Stimulated activated CD8-positive, alpha-beta memory T cell treated with anti-CD3 and anti-CD28 coated beads, Interleukin-7, amount 100 ng/mL, for 4 hours (primary cell): ENCODE measurements at regions not wholly inside any gene's neighbourhood (a gene's known extent, or its start where the extent isn't known, plus 50 kb on each side); places are given as distances from the start of the nearest gene placed in this dataset.

Experiments used
- DNase-seq, 2 donors: peaks; one replicate each; pipeline ENCODE4 v3.0.0-alpha.2; 2020; ENCODE audit warnings: low read depth in 2 of 2

- DNase-seq, result no peak
Observed at GRCh38 chr13:91127995-91128394, 219.5 kb upstream of the MIR17HG start.

GRCh38 chr13:91132381-91132780 lies 215.1 kb upstream of the MIR17HG start:
- DNase-seq, result no peak

GRCh38 chr13:91132786-91133185 lies 214.7 kb upstream of the MIR17HG start:
- no peak for DNase-seq

- DNase-seq, result no peak
Observed at GRCh38 chr13:91133941-91134802, 213.3 kb upstream of the MIR17HG start.

- DNase-seq, result no peak
Observed at GRCh38 chr13:91134803-91135184, 212.7 kb upstream of the MIR17HG start.

- DNase-seq, result no peak
Observed at GRCh38 chr13:91135376-91135775, 212.1 kb upstream of the MIR17HG start.

GRCh38 chr13:91135968-91136367 lies 211.5 kb upstream of the MIR17HG start:
- DNase-seq, result no peak

GRCh38 chr13:91136806-91137205 lies 210.7 kb upstream of the MIR17HG start:
- DNase-seq, result no peak

- no peak for DNase-seq
Observed at GRCh38 chr13:91139232-91139631, 208.3 kb upstream of the MIR17HG start.

GRCh38 chr13:91141543-91142061 lies 205.9 kb upstream of the MIR17HG start:
- no peak for DNase-seq

- DNase-seq, result no peak
Observed at GRCh38 chr13:91142572-91142971, 204.9 kb upstream of the MIR17HG start.

- DNase-seq, result no peak
Observed at GRCh38 chr13:91144054-91144453, 203.4 kb upstream of the MIR17HG start.

GRCh38 chr13:91144486-91144885 lies 203.0 kb upstream of the MIR17HG start:
- DNase-seq, result no peak

- no peak for DNase-seq
Observed at GRCh38 chr13:91145571-91146205, 201.8 kb upstream of the MIR17HG start.

GRCh38 chr13:91146601-91147000 lies 200.9 kb upstream of the MIR17HG start:
- DNase-seq, result no peak

GRCh38 chr13:91148098-91148497 lies 199.4 kb upstream of the MIR17HG start:
- no peak for DNase-seq

GRCh38 chr13:91151921-91152320 lies 195.6 kb upstream of the MIR17HG start:
- no peak for DNase-seq

- DNase-seq, result no peak
Observed at GRCh38 chr13:91153372-91153771, 194.1 kb upstream of the MIR17HG start.

- DNase-seq, result no peak
Observed at GRCh38 chr13:91154558-91155353, 192.7 kb upstream of the MIR17HG start.

GRCh38 chr13:91155512-91156114 lies 191.9 kb upstream of the MIR17HG start:
- no peak for DNase-seq

- DNase-seq, result no peak
Observed at GRCh38 chr13:91157273-91158016, 190.0 kb upstream of the MIR17HG start.
